ENCODE measurements at regions not wholly inside any gene's neighbourhood (a gene's known extent, or its start where the extent isn't known, plus 50 kb on each side); places are given as distances from the start of the nearest gene placed in this dataset.

- DNase-seq: no peak
- H3K4me3 ChIP-seq: no peak overlapping the region
- intact Hi-C loops (cut with DNase I; ENCODE audit: low total_unique reads): no loop called here
- no peaks in the 10 kb centered on the region for H3K36me3 ChIP-seq
- H3K27ac ChIP-seq: no peak overlapping the region
- TF ChIP-seq CTCF (IDR thresholded peaks at IDR 0.05) (no peak), POLR2A (IDR thresholded peaks at IDR 0.05) (no peak)
- H3K27me3 ChIP-seq: no peaks in the 10 kb centered on the region
- H3K4me1 ChIP-seq: no peaks in the 10 kb centered on the region
- no peaks in the 10 kb centered on the region for H3K9me3 ChIP-seq
Observed at GRCh38 chr6:165753506-165753905, 90.5 kb upstream of the PDE10A start.

GRCh38 chr6:165752451-165752850, 89.4 kb upstream of the PDE10A start:
- Histone ChIP-seq H3K4me1 (no peaks in the 10 kb centered on the region), H3K27ac (no peak overlapping the region), H3K36me3 (no peaks in the 10 kb centered on the region), H3K4me3 (no peak overlapping the region), H3K27me3 (no peaks in the 10 kb centered on the region), H3K9me3 (no peaks in the 10 kb centered on the region)
- intact Hi-C loops (cut with DNase I; ENCODE audit: low total_unique reads): no loop called here
- TF ChIP-seq POLR2A (IDR thresholded peaks at IDR 0.05) (no peak), CTCF (IDR thresholded peaks at IDR 0.05) (no peak)
- DNase-seq: no peak

GRCh38 chr6:165751486-165751885, 88.4 kb upstream of the PDE10A start:
- intact Hi-C loops (cut with DNase I; ENCODE audit: low total_unique reads): no loop called here
- H3K4me3 ChIP-seq: no peak overlapping the region
- no peaks in the 10 kb centered on the region for H3K9me3 ChIP-seq
- H3K4me1 ChIP-seq: no peaks in the 10 kb centered on the region
- H3K27me3 ChIP-seq: no peaks in the 10 kb centered on the region
- H3K27ac ChIP-seq: no peak overlapping the region
- DNase-seq: no peak
- TF ChIP-seq POLR2A (IDR thresholded peaks at IDR 0.05) (no peak), CTCF (IDR thresholded peaks at IDR 0.05) (no peak)
- no peaks in the 10 kb centered on the region for H3K36me3 ChIP-seq

GRCh38 chr6:165749163-165749562, 86.1 kb upstream of the PDE10A start:
- Histone ChIP-seq H3K36me3 (no peaks in the 10 kb centered on the region), H3K9me3 (no peaks in the 10 kb centered on the region), H3K27me3 (no peaks in the 10 kb centered on the region), H3K4me1 (no peaks in the 10 kb centered on the region), H3K27ac (no peak overlapping the region), H3K4me3 (no peak overlapping the region)
- DNase-seq: no peak
- intact Hi-C loops (cut with DNase I; ENCODE audit: low total_unique reads): no loop called here
- TF ChIP-seq POLR2A (IDR thresholded peaks at IDR 0.05) (no peak), CTCF (IDR thresholded peaks at IDR 0.05) (no peak)

- Histone ChIP-seq H3K27ac (no peak overlapping the region), H3K4me3 (no peak overlapping the region), H3K4me1 (no peaks in the 10 kb centered on the region), H3K27me3 (no peaks in the 10 kb centered on the region), H3K36me3 (no peaks in the 10 kb centered on the region), H3K9me3 (no peaks in the 10 kb centered on the region)
- no peak for DNase-seq
- no peak for TF ChIP-seq POLR2A (IDR thresholded peaks at IDR 0.05)
- TF ChIP-seq CTCF (IDR thresholded peaks at IDR 0.05): no peak
- intact Hi-C loops (cut with DNase I; ENCODE audit: low total_unique reads): no loop called here
Observed at GRCh38 chr6:165748390-165748789, 85.3 kb upstream of the PDE10A start.

All from uterus (tissue), 3 donors.